DMS114 treated with DMSO at 0.1 percent for 48 hours (cell line): ENCODE measurements at regions not wholly inside any gene's neighbourhood (a gene's known extent, or its start where the extent isn't known, plus 50 kb on each side); places are given as distances from the start of the nearest gene placed in this dataset.

Source experiments
- DNase-seq: peaks from one replicate; lab custom pipeline; 2025; ENCODE audit not compliant: unreplicated experiment; lab: John Stamatoyannopoulos, UW

- no peak for DNase-seq
Measured at GRCh38 chr10:120960725-120961124, 109.6 kb downstream of the WDR11 start.

- no peak for DNase-seq
Measured at GRCh38 chr10:120961795-120962755, 110.9 kb downstream of the WDR11 start.

GRCh38 chr10:120962756-120963593 is 111.8 kb downstream of the WDR11 start:
- DNase-seq = no peak

- no peak for DNase-seq
Measured at GRCh38 chr10:120963594-120964220, 112.5 kb downstream of the WDR11 start.

- DNase-seq = no peak
Measured at GRCh38 chr10:120966657-120967045, 115.5 kb downstream of the WDR11 start.

GRCh38 chr10:120969219-120969645 is 118.1 kb downstream of the WDR11 start:
- DNase-seq = no peak

- DNase-seq = no peak
Measured at GRCh38 chr10:120970595-120971529, 119.7 kb downstream of the WDR11 start.

GRCh38 chr10:120971671-120972070 is 120.5 kb downstream of the WDR11 start:
- no peak for DNase-seq

- no peak for DNase-seq
Measured at GRCh38 chr10:120972259-120972658, 121.1 kb downstream of the WDR11 start.

- no peak for DNase-seq
Measured at GRCh38 chr10:120975072-120975867, 124.1 kb downstream of the WDR11 start.

- no peak for DNase-seq
Measured at GRCh38 chr10:120975868-120976225, 124.7 kb downstream of the WDR11 start.

- no peak for DNase-seq
Measured at GRCh38 chr10:120977897-120978296, 126.7 kb downstream of the WDR11 start.

- DNase-seq = no peak
Measured at GRCh38 chr10:120978589-120979252, 127.6 kb downstream of the WDR11 start.

- peak; percentile 48 for DNase-seq
Measured at GRCh38 chr10:120979435-120980278, 128.5 kb downstream of the WDR11 start.

GRCh38 chr10:120980279-120981255 is 129.4 kb downstream of the WDR11 start:
- no peak for DNase-seq

- no peak for DNase-seq
Measured at GRCh38 chr10:120981601-120982391, 130.6 kb downstream of the WDR11 start.
